NCI-H1417 (cell line): ENCODE measurements at regions not wholly inside any gene's neighbourhood (a gene's known extent, or its start where the extent isn't known, plus 50 kb on each side); places are given as distances from the start of the nearest gene placed in this dataset.

Experiments
- DNase-seq, 3 experiments: peaks; one replicate each; lab custom pipeline; 2025; lab: John Stamatoyannopoulos, UW

DNA sequence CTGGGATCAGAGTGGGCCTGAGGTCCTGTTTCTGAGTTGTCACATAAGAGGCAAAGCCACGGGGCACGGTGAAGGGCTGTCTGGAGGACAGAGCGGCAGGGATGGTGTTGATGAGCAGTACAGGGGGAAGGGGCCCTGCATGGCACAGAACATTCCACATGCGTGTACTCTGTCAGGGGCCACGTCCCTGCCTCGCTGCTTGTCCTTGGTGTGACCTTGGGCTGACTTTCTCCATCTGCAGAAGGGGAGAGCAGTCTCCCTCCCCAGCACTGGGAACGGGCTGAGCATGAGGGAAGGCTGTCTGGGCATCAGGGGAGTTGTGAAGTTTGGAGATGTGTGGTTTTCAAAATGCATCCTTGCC, 71.5 kb upstream of the GSE1 start:
- DNase-seq, result no peak

DNA sequence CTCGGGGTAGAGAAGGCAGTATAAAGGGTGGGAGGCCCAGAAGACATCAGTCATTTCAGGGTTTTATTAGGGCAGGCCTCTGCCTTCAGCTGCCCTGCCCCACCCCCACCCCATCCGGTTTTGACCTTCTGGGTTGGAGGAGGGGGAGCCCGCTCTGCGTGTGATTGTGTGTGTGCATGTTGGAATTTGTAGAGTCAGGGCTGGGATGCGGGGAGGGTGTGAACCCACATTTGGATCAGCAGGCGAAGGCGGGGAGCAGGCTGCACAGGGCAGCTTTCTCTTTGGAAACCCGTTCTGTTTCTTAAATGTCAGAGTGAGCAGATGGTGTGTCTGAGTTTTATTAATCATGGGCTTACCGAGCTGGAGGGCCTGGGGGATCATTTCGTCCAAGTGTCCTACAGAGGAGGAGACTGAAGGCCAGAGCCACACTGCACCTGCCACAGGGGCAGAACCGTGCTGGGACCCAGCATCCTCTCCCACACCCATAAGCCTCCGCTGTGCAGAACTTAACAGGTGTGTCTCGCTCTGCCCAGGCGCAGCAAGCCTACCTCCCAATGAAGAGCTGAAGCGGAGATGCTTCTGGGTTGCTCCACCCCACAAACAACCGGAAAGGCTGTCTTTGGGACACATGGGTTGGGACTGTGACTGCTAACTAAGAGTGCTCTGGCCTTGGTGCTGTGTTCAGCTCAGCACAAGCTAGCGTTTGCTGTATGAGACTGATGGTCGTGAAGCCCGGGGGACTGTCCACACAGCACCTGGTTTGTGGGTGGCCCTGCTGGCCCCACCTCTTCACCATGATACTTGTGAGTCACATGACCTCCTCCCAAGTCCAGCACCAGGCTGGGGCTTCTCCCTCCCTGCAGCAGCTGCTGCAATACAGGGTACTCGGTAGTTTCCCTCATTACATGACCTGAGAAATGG, 70.9 kb upstream of the GSE1 start:
- DNase-seq, result peak in 1 of 3 experiments; percentile 24

DNA sequence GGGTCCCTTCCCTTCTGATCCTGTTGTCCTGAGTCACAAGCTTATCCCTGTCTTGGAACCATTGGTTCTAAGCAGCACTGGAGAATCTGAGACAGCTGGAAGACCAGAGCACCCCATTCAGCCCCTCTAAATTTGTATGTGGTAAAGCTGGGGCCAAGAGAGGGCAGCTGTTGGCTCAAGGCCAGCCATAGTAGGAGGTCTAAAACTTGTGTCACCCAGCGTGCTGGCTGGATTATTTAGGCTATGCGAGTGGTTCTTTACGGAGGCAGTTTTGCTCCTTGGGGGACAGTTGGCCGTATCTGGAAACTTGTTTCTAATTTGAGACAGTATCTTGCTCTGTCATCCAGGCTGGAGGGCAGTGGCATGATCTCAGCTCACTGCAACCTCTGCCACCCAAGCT, 69.6 kb upstream of the GSE1 start:
- no peak for DNase-seq

DNA sequence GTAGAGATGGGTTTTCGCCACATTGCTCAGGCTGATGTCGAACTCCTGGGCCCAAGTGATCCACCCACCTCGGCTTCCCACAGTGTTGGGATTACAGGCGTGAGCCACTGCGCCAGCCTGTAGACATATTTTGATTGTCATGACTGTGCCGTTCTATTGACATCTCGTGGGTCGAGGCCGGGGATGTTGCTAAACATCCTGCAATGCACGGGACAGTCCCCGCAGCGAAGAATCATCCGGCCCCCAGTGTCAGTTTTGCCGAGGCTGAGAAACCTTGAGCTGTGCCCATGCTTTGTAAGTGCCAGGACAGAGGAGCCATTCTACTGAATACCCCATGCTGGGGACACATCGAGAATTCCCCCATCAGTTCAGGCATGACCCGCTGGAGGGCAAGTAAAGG, 69.1 kb upstream of the GSE1 start:
- no peak for DNase-seq

DNA sequence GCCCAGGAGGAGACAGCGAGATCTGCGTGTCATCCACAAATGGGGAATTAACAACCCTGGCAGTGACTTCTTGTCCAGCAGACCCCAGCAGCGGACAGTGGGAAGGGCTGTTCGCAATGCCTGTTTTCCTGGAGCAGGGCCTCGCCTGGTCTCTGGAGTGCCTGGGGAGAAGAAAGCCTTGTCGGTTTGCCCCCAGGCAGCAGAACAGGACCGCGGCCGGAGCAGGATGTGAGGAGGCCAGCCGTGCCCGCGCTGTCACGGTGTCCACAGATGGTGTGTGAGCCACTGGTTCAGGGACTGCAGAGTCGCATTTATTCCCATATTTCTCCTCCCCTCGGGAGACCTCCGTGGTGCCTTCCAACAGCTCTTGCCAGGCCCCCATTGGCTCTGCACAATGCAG, 68.5 kb upstream of the GSE1 start:
- DNase-seq, result no peak

DNA sequence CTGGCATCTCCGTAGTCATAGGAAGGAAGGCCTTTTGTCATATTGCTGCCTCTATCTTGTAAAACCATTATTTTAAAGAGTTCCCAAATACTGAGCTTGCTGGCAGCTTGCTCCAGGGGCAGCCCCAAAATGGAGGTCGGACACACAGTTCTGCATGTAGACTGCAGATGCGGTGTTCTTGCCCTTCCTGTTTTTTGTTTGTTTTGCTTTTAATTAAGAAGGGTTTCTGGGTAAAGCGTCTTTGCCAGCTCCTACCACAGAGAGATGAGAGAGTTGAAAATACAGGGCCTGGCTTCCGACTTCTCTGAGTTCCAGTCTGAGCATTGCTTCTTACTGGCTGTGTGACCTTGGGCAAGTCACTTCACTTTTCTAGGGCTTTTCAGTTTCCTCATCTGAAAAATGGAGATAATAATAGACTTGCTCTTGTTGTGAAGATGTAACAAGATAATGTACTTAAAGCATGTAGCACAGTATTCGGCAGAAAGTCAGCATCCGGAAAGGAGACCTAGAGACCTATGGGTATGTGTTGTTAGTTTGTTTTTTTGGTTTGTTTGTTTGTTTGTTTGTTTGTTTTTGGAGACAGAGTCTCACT, 67.8 kb upstream of the GSE1 start:
- DNase-seq, result no peak

DNA sequence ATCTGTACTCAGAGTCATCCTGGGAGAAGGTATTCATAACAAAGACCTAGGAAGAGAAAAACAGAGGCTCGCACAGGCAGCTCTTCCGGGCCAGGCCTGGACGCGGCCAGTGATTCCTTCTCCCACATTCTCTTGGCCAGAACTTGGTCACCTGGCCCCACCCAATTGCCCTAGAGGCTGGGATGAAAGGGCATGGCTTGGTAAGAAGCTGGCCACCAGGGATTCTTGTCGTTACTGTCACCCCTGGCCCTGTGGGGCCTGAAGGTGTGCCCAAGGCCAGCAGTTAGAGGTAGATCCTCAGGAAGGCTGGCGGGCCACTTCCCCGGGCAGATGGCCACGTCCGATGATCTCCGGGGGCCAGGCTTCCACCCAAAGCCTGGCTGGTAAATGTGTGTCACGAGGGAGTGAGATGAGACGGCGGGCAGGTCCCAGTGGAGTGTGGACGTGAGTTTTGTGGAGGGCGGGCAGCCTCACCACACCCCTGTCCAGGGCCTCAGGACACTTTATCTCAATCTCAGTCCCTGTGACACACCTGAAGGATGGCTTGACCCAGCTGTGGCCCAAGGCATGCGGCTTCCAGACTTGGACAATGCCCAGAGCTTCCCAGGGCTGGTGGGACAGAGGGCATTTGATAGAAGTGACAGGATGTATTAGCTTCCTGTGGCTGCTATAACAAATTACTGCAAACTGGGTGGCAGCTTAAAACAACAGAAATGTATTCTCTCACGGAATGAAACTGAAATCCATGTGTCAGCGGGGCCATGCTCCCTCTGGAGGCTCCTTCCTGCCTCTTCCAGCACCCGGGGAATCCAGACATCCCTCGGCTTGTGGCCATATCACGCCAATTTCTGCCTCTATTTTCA, 66.3 kb upstream of the GSE1 start:
- no peak for DNase-seq

DNA sequence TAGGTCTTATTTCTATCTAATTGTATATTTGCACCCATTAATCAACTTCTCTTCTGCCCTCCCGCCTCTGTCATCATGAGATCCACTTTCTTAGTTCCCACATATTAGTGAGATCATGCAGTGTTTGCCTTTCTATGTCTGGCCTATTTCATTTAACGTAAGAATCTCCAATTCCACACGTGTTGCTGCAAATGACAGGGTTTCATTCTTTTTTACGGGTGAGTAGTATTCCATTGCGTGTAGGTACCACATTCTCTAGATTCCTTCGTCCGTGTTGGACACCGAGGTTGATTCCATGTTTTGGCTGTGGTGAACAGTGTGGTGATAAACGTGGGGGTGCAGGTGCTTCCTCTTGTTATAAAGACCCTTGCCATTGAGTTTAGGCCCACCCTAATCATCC, 64.7 kb upstream of the GSE1 start:
- no peak for DNase-seq

DNA sequence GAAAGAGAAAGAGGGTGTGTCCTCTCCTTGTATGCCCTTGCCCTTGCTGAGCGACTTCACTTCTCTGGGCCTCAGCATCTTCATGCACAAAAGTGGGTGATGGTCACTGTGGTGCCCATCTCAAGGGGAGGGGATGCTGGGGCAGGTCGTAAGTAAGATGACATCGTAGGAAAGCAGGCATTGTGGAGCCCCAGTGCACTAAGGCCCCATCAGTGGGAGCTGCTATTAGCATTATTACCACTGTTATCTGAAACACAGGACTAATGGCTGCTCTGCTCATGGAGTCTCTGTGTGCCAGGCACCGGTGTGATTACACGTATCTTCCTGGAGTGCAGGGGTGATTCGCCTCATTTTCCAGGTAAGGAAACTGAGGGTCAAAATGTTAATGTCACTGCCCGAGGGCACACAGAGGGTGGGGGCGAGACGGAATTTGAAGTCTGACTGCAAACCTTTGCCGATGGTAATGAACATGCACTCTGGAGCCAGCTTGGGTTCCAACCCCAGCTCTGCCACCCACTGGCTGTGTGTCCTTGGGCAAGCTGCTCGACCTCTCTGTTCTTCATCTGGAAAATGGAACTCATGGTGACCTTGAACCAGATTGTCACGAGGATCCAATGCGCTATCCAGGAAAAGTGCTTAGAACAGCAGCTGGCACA, 63.2 kb upstream of the GSE1 start:
- no peak for DNase-seq

DNA sequence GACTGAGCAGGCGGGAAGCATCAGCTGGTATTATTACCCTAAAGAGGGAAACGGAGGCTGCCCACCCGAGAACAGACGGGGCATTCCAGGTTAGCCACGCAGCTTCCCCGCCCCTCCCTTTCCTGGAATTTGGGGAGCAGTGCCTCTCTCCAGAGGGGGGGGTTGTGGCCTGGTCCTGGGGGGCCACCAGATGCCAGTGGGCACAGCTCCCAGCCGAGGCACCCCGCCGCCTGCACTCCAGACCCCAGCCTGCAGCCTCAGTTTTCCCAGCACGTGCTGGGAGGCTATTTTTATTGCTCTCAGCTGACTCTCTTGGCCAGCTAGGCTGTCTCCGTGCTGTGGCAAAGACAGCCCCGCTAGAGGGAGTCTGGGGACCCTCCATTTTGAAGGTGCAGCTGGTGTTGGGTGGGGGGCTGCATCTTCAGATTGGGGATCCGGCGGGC, 62.7 kb upstream of the GSE1 start:
- DNase-seq, result no peak

DNA sequence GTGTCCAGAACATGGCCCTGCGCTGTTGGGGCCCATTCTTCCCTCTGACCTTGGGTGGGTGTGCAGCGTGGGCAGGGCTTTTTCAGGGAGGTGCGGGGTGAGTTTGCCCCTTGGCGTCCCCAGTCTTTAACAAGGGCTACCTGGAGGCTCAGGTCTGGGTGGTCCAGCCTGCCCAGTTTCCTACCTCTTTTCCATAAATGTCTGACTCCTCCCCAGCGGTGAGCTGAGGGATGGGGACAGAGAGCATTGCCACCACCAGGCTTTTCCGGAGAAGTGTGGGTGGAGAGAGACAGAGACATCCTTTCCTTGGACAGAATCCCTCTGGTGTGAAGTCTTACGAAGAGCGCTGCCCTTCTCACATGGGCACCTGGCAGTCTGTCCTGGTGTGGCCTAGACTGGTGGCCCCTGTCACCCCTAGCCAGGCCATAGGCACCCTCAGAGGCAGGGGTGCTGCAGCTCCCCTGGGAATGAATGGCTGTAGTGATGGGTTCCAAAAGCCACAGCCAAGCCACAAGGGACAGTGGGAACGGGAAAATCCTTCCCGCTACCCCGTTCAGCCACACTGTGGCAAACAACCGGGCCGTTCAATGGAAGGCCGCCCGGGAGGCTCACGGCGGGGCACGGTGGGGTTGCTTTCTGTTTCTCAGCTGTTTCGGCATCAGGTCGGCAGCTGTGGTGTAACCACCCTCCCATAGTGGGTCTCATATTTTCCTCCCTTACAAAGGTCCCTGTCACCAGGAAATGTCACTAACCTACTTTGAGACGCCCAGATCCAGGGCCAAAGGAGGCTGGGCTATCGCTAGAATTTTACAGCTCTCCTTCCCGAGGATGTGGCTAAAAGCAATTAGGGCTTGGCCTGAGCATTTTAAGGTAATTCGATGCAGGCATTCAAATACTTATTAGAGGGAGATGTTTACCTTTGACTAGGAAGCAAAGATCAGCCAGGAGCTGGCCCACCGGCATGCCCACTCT, 61.9 kb upstream of the GSE1 start:
- DNase-seq, result peak in 1 of 3 experiments; percentile 55

DNA sequence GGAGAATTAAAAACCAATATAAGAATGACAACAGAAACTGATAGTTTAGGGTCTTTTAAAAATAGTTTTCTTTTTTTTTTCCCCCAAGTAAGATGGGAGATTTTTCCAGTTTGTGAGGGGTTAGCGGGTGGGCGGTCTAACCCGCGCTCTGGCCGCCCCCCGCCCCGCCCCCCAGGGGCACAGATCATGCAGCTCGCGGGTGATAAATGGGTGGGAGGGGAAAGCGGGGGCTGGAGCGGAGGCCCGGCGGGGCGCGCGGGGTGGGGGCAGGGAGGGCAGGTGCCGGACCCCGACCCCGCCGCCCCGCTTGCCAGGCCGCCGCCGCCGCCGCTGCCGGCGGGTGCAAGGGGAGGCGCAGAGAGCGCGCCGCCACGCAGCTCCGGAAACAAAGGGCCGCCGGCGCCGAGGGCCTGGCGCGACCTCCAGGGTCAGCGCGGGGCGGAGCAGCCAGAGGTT, 60.1 kb upstream of the GSE1 start:
- peak in 1 of 3 experiments; percentile 85 for DNase-seq

DNA sequence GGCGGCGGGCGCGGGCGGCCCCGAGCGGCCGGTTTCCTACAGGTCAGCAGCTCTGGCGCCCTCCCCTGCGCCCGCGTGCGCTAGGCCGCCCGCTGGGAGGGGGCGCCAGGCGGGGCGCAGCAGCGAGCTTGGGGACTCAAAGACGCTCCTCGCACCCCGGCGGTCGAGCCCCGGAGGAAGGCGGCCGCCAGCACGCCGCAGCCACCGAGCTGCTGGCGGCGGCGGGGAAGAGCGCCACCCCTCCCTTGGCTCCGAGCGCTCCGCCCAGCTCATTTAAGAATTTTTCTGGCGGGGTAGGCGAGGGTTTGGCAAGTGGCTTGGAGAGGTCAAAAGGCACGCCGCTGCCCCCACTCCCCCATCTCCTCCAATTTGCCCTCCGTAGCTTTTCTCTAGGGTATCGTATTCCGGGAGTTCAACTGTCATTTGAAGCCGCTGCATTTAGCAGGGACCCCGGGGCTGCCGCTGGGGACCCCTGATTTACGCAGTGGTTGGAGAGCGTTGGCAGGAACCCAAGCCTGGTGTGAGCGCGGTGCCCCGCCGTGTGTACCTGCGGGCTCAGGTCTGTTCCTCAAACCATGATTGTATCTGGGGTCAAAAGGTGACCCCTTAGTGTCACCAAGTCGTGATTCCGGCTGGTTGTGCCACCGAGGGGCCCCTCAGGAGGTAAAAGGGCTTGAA, 59.5 kb upstream of the GSE1 start:
- peak; percentile 59 to 90 (median 80) for DNase-seq

DNA sequence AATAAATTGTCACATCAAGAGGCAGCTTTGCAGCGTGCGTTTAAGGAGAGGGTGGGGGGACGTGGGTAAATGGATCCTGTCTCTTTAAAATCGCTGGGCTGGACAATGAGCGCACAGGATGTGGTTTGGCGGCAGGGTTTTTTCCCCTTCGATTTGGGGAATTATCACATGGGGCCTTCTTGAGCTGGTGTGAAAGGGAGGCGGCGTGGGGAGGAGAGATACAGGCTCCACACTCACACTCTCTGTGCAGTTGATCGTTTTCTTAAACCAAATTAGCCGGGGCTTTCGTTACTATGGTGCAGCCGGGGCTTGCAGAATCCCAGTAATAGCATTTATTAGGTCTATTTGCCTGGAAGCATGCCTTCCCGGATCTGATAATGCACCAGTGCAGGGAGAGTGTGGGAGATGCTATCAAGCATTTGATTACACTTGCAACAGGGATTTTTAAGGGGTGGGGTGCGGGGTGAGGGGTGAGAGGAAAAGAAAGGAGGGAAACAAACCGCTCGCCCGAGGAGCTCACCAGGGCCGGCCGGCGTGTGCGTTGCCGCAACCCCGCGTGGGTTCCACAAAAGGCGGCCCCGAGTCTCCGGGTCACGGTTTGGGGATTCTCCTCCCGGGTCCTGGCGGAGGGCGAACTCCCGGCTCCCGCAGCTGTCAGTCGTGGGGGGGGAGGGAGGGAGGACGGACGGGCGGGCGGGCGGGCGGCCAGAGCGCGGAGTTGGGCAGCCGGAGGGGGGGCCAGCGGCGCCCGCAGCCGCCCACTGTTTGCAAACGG, 58.8 kb upstream of the GSE1 start:
- DNase-seq, result peak; percentile 51 to 82 (median 75)

DNA sequence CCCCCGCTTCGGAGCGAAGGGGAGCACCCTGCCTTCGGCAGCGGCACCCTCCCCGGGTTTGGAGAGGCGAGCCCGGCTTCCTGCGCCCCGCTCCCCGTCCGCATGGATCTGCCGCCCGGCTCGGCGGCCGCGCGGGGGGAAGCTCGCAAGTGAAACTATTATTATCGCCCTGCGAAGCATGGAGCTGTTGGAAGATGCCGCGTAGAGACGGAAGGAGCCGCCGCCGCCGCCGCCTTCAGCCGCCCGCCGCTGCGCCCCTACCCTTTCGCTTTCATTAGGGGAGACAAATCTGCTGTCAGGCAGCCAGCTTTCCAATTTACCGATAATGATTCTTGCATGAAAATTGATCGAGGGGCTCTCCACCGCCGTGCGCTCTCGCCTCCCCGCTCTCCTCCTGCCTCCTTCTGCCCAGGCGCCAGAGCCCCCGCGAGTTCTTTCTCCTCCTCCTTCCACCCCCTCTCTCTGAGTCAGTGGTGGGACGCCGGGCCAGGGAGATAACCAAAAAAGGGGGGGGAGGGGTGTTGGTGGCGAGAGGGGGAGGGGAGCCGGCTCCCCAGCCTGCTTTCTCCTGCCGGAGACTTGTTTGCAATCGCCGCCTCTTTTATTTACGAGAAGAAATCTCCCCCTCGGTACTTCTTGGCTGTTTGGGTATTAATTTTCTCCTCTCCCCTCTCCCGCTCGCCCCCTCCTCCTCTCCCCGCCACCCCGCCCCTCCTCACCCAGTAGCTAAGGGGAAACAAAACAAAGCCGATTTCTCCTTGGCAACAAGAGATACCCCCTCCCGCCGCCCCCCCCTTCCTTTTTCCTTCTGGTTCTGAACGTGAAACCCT, 58.0 kb upstream of the GSE1 start:
- DNase-seq, result peak; percentile 57 to 94 (median 88)

DNA sequence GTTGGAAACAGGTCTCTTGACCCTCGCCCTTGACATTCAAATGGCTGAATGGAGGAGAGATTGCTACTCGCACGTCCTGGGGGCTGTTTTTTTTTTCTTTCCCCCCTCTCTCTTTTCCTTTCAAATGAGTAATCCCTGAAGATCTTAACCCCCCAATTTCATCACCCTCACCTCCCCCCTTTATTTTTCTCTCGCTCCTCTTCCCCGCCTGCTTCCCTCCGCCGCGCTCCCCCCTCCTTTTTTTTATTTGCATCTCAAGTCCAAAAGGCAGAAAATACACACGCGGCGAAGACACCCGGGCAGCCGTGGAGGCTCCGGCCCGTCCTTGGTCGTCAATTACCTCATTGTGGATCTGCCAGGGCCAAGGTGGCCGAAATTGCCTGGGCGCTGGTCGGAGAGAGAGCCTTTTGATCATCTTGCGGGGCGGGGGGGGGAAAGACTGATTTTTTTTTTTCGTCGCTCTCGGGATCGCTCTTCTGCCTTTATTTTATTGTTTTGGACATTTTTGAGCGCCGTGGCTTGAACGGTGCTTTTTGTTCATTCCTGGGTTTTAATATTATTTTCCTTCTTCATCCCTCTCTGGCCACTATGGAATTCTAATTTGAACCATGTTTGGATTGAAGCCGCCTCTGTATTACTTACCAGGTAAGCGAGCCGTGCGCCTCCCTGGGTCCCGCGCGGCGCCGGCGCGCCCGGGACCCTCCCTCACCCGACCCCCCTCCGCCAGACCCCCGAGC, 57.2 kb upstream of the GSE1 start:
- peak in 1 of 3 experiments; percentile 40 for DNase-seq

DNA sequence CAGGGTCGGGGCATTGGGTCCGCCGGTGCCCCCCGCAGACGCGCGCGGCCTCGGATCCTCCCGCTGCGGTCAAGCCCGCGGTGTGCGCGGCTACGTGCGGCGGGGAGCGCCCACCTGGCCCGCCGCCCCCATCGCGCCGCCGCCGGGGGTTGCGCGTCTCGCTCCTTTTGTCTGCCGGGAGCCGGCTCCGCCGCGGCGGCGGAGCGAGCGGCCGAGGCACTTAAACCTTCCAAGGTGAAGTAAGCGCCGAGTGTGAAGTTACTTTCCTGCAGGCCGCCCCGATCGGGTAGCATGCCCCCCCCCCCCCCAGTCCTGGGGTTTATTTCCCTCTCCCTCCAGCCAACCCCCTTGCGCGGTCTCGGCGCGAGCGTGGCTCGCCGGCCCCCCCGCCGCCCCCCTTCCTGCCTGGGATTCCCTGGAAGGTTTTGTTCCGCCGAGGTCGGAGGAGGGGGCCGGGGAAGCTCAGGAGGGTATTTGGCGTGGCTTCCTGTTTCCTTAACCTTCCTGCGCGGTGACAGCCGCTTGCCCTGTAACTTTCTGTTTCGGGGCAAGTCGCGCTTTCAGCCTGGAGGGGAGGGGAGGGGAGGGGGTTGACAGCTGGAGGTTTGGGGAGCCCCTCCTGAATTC, 56.6 kb upstream of the GSE1 start:
- peak; percentile 41 to 69 (median 66) for DNase-seq
